H1 (cell line): ENCODE measurements at regions not wholly inside any gene's neighbourhood (a gene's known extent, or its start where the extent isn't known, plus 50 kb on each side); places are given as distances from the start of the nearest gene placed in this dataset.

Experiments used
- CTBP2 ChIP-seq: IDR thresholded peaks from 2 replicates; pipeline ENCODE4 v1.7.0; 2011; ENCODE audit warnings: borderline replicate concordance, mild to moderate bottlenecking, moderate library complexity, mixed read lengths, low read length; ENCODE audit not compliant: insufficient read depth, insufficient read length
- E2F6 ChIP-seq: IDR thresholded peaks from 2 replicates; pipeline ENCODE4 v1.6.1; 2012; ENCODE audit warnings: inconsistent platforms
- EGR1 ChIP-seq: IDR thresholded peaks from 2 replicates; pipeline ENCODE4 v1.6.1; 2011; ENCODE audit warnings: low read depth, low read length, borderline replicate concordance
- EZH2 ChIP-seq: fragments of 200-600 bp; sonication (generic); IDR thresholded peaks from 2 replicates; pipeline ENCODE4 v1.7.1; 2012; ENCODE audit warnings: low read depth, mild to moderate bottlenecking, moderate library complexity, low read length, inconsistent platforms; ENCODE audit not compliant: severe bottlenecking
- MAX ChIP-seq: IDR thresholded peaks from 2 replicates; pipeline ENCODE4 v1.6.1; 2012; ENCODE audit warnings: inconsistent platforms
- POLR2AphosphoS5 ChIP-seq: IDR thresholded peaks from 2 replicates; pipeline ENCODE4 v1.6.1; 2011; ENCODE audit warnings: low read depth, low read length
- SP1 ChIP-seq: IDR thresholded peaks from 2 replicates; pipeline ENCODE4 v1.6.1; 2011; ENCODE audit warnings: low read depth, low read length
- SP4 ChIP-seq: IDR thresholded peaks from 2 replicates; pipeline ENCODE4 v1.6.1; 2012; ENCODE audit warnings: low read length, inconsistent platforms
- TAF7 ChIP-seq: optimal IDR thresholded peaks from 2 replicates; pipeline ENCODE3; 2011; ENCODE audit warnings: low read depth, mild to moderate bottlenecking, inconsistent platforms, low read length, moderate library complexity, borderline replicate concordance
- TF ChIP-seq, protein P1 (sequence below): fragments of 300-600 bp; sonication (generic); IDR thresholded peaks from 2 replicates; pipeline ENCODE4 v1.7.1; 2012; ENCODE audit warnings: low read length, moderate library complexity, mild to moderate bottlenecking, inconsistent platforms; ENCODE audit not compliant: insufficient replicate concordance

- TF ChIP-seq, protein P1, sequence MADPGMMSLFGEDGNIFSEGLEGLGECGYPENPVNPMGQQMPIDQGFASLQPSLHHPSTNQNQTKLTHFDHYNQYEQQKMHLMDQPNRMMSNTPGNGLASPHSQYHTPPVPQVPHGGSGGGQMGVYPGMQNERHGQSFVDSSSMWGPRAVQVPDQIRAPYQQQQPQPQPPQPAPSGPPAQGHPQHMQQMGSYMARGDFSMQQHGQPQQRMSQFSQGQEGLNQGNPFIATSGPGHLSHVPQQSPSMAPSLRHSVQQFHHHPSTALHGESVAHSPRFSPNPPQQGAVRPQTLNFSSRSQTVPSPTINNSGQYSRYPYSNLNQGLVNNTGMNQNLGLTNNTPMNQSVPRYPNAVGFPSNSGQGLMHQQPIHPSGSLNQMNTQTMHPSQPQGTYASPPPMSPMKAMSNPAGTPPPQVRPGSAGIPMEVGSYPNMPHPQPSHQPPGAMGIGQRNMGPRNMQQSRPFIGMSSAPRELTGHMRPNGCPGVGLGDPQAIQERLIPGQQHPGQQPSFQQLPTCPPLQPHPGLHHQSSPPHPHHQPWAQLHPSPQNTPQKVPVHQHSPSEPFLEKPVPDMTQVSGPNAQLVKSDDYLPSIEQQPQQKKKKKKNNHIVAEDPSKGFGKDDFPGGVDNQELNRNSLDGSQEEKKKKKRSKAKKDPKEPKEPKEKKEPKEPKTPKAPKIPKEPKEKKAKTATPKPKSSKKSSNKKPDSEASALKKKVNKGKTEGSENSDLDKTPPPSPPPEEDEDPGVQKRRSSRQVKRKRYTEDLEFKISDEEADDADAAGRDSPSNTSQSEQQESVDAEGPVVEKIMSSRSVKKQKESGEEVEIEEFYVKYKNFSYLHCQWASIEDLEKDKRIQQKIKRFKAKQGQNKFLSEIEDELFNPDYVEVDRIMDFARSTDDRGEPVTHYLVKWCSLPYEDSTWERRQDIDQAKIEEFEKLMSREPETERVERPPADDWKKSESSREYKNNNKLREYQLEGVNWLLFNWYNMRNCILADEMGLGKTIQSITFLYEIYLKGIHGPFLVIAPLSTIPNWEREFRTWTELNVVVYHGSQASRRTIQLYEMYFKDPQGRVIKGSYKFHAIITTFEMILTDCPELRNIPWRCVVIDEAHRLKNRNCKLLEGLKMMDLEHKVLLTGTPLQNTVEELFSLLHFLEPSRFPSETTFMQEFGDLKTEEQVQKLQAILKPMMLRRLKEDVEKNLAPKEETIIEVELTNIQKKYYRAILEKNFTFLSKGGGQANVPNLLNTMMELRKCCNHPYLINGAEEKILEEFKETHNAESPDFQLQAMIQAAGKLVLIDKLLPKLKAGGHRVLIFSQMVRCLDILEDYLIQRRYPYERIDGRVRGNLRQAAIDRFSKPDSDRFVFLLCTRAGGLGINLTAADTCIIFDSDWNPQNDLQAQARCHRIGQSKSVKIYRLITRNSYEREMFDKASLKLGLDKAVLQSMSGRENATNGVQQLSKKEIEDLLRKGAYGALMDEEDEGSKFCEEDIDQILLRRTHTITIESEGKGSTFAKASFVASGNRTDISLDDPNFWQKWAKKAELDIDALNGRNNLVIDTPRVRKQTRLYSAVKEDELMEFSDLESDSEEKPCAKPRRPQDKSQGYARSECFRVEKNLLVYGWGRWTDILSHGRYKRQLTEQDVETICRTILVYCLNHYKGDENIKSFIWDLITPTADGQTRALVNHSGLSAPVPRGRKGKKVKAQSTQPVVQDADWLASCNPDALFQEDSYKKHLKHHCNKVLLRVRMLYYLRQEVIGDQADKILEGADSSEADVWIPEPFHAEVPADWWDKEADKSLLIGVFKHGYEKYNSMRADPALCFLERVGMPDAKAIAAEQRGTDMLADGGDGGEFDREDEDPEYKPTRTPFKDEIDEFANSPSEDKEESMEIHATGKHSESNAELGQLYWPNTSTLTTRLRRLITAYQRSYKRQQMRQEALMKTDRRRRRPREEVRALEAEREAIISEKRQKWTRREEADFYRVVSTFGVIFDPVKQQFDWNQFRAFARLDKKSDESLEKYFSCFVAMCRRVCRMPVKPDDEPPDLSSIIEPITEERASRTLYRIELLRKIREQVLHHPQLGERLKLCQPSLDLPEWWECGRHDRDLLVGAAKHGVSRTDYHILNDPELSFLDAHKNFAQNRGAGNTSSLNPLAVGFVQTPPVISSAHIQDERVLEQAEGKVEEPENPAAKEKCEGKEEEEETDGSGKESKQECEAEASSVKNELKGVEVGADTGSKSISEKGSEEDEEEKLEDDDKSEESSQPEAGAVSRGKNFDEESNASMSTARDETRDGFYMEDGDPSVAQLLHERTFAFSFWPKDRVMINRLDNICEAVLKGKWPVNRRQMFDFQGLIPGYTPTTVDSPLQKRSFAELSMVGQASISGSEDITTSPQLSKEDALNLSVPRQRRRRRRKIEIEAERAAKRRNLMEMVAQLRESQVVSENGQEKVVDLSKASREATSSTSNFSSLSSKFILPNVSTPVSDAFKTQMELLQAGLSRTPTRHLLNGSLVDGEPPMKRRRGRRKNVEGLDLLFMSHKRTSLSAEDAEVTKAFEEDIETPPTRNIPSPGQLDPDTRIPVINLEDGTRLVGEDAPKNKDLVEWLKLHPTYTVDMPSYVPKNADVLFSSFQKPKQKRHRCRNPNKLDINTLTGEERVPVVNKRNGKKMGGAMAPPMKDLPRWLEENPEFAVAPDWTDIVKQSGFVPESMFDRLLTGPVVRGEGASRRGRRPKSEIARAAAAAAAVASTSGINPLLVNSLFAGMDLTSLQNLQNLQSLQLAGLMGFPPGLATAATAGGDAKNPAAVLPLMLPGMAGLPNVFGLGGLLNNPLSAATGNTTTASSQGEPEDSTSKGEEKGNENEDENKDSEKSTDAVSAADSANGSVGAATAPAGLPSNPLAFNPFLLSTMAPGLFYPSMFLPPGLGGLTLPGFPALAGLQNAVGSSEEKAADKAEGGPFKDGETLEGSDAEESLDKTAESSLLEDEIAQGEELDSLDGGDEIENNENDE: no peak
- no peak for TF ChIP-seq CTBP2
- TF ChIP-seq SP4: no peak
- TF ChIP-seq EZH2: no peak
- TF ChIP-seq E2F6: no peak
- TF ChIP-seq POLR2AphosphoS5: no peak
- TF ChIP-seq TAF7: no peak
- TF ChIP-seq EGR1: no peak
- no peak for TF ChIP-seq MAX
- no peak for TF ChIP-seq SP1
- TF ChIP-seq, all 59 proteins: peak for 0
These were observed 73.0 kb upstream of the ST3GAL5 start (continued) for GRCh38 chr2:85961754-85962153.
